HG03432 (cell line): ENCODE measurements at regions not wholly inside any gene's neighbourhood (a gene's known extent, or its start where the extent isn't known, plus 50 kb on each side); places are given as distances from the start of the nearest gene placed in this dataset.

ENCODE experiments used
- ATAC-seq: cut with Tn5 transposase; IDR thresholded peaks from one replicate; pipeline ENCODE4 v1.9.1; 2021; ENCODE audit warnings: mild to moderate bottlenecking, moderate library complexity; ENCODE audit not compliant: unreplicated experiment

DNA sequence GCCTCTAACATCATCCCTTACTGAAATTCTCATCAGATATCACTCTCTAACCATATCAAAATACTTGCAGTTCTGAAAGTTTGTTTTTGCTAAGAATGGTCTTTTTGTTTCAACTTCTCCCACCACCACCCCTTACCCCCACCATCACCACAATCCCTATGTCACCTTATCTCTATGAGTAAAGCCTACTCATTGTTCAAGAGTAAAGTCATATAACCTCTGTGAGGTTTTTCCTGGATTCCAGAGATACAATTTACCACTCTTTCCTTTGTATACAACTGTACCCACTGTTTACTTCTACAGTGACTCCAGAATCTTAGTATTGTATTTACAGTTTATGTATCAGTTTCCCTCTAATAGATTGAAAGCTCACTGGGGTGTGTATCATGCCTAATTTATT lies 158.0 kb upstream of the PCDH10 start:
- ATAC-seq = no peak

GRCh38 chr4:132992686-132993085 lies 156.4 kb upstream of the PCDH10 start:
- ATAC-seq = no peak

DNA sequence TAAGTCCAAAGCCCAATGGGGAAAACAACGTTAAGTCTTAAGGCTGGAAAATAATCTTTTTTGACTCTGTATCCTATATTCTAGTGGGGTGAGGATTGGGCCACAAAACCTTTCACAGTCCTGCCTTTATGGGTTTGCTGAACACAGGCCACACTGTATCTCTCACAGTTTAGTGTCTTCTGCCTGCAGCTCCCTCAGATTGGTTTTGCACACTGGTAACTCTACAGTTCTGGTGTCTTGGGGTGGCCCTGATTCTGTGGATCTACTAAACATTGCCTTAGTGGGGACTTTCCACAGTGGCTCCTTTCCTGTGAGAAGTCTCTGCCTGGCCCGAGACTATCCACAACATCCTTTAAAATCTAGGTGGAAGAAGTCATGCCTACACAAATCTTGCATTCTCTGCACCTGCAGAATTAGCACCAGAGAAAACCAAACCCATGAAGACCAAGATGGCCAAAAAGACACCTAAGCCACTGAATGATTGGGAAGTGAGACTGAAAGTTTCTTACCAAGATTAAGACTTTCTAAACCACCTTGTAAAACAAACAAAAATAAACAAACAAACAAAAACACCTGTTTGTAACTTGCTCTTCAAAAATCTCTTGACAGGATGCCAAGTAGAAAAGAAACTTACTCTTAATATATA lies 150.4 kb upstream of the PCDH10 start:
- ATAC-seq = peak; percentile 52

GRCh38 chr4:133000012-133000411 lies 149.1 kb upstream of the PCDH10 start:
- peak; percentile 83 for ATAC-seq

DNA sequence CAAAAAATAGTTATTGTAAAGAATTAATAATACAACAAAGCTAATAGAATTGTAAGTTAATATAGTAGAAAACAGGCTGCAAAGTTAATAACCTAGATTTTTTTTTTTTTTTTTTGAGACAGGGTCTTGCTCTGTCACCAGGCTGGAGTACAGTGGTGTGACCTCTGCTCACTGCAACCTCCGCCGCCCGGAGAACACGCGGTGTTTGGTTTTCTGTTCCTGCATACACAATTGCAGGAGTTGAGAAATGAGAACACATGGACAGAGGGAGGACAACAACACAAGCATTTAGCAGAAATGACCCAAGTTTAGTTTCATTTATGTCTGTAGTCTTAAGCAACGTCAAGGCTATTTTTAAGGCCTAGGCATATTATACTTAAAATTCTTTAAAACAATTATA lies 145.9 kb upstream of the PCDH10 start:
- ATAC-seq = no peak

- no peak for ATAC-seq
Observed at GRCh38 chr4:133014473-133015135, 134.5 kb upstream of the PCDH10 start.

- no peak for ATAC-seq
Observed at GRCh38 chr4:133045288-133045687, 103.8 kb upstream of the PCDH10 start.

- ATAC-seq = no peak
Observed at GRCh38 chr4:133046156-133046555, 102.9 kb upstream of the PCDH10 start.

- ATAC-seq = no peak
Observed at GRCh38 chr4:133058701-133059100, 90.4 kb upstream of the PCDH10 start.

DNA sequence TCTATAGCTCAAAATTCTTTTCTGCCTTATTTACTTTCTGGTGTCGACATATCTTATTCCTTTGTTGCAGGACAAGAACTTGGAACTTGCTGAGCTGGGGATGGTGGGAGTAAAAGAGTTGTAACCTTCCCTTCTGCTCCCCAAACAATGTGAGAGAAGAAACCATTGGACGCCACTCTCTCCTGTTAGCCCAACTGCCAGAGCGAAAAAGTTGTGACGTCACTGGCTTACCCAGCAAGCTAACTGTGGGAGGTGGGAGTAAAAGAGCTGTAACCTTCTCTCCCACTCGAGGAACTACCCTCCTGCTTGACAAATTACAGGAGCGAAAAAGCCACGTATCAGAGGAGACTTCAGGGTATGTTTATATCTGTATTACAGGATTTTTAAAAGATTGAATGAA lies 90.0 kb upstream of the PCDH10 start:
- ATAC-seq = no peak

GRCh38 chr4:133062851-133063250 lies 86.2 kb upstream of the PCDH10 start:
- no peak for ATAC-seq

- no peak for ATAC-seq
Observed at GRCh38 chr4:133068083-133068482, 81.0 kb upstream of the PCDH10 start.

DNA sequence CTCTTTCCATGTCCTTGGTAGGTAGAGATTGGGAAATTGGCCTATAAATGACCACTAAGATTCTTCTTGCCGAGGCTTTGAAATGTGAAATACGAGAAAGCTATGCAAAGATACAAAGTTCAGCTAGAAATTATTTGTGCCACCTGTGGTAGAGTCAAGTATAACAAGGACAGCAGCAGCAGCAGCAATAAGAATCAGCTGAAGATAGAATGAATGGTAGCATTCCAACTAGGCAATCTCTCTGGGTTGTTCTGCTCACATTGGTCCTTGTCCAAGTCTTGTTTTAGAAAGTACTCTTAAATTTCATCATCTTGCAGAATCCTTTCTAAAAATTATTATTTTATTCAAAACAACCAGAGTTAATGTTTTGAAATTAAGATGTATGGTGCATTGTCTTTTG lies 67.8 kb upstream of the PCDH10 start:
- ATAC-seq = no peak

DNA sequence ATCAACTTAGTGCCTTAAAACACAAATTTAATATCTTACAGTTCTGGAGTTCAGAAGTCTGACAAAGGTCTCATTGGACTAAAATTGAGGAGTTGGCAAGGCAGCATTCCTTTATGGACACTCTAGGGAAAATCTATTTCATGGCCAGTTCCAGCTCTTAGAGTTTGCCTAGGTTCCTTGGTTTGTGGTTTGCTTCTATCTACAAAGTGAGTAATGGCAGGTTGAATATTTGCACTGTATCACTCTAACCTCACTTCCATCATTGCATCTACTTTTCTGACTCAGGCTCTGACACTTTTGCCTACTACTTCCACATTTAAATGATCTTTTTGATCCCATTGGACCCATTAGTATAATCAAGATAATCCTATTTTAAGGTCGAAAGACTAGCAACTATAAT lies 64.7 kb upstream of the PCDH10 start:
- no peak for ATAC-seq

DNA sequence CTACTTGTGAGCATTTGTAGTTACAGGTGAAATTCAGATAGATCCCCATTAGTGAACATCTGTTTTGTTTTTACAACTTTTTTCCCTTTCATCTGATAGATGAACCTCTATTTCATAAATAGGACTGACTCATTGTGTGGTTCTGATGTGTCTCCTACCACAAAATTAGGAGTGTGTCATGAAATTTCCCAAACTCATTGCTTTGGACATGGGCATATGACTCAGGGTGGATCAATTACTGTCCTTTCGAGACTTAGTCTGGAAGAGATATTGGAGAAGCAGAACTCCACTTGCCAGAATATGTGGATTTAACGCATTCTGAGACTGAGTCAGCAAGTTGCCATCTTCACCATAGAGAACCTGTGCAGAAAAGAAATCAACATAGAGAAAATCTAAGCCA lies 53.5 kb upstream of the PCDH10 start:
- ATAC-seq = no peak

GRCh38 chr4:133096972-133097371 lies 52.1 kb upstream of the PCDH10 start:
- no peak for ATAC-seq
